Trophoblast cell (in vitro differentiated cells and primary cell): ENCODE measurements at regions not wholly inside any gene's neighbourhood (a gene's known extent, or its start where the extent isn't known, plus 50 kb on each side); places are given as distances from the start of the nearest gene placed in this dataset.

Experiments used
- DNase-seq, 2 donors: peaks; one replicate each; pipeline ENCODE4 v3.0.0-alpha.2; 2016
- H2AFZ ChIP-seq: 2 replicates; pipeline ENCODE4 v1.6.1; 2013; ENCODE audit warnings: low read length, moderate library complexity, mild to moderate bottlenecking; ENCODE audit not compliant: insufficient read depth, poor library complexity
- H2AK5ac ChIP-seq: 2 replicates; pipeline ENCODE4 v1.6.1; 2013; ENCODE audit warnings: mild to moderate bottlenecking, low read length
- H2BK120ac ChIP-seq: 2 replicates; pipeline ENCODE4 v1.6.1; 2013; ENCODE audit warnings: low read length, mild to moderate bottlenecking, moderate library complexity; ENCODE audit not compliant: insufficient read depth, poor library complexity
- H2BK12ac ChIP-seq: 2 replicates; pipeline ENCODE4 v1.6.1; 2013; ENCODE audit warnings: mild to moderate bottlenecking, low read length, moderate library complexity
- H2BK5ac ChIP-seq: 2 replicates; pipeline ENCODE4 v1.6.1; 2013; ENCODE audit warnings: low read length, low read depth, moderate library complexity, mild to moderate bottlenecking; ENCODE audit not compliant: poor library complexity
- H3K14ac ChIP-seq: 2 replicates; pipeline ENCODE4 v1.6.1; 2013; ENCODE audit warnings: mild to moderate bottlenecking, low read length
- H3K18ac ChIP-seq: 2 replicates; pipeline ENCODE4 v1.6.1; 2013; ENCODE audit warnings: mild to moderate bottlenecking, low read length
- H3K23ac ChIP-seq: 2 replicates; pipeline ENCODE4 v1.6.1; 2013; ENCODE audit warnings: low read length
- H3K27ac ChIP-seq: 2 replicates; pipeline ENCODE4 v1.5.1; 2013; ENCODE audit warnings: low read depth, mild to moderate bottlenecking, inconsistent platforms, low read length, moderate library complexity
- H3K27me3 ChIP-seq: 2 replicates; pipeline ENCODE4 v1.6.1; 2013; ENCODE audit warnings: inconsistent platforms, mild to moderate bottlenecking, low read length, moderate library complexity; ENCODE audit not compliant: insufficient read depth
- H3K36me3 ChIP-seq, 2 experiments: 1 replicate in 1 of 2; 2 replicates in 1 of 2; pipeline ENCODE4 v1.6.1; 2013; ENCODE audit warnings: low read length in 2 of 2, mild to moderate bottlenecking in 2 of 2, moderate library complexity in 1 of 2; ENCODE audit not compliant: insufficient read depth in 2 of 2, control insufficient read depth in 1 of 2
- H3K4ac ChIP-seq: 2 replicates; pipeline ENCODE4 v1.6.1; 2013; ENCODE audit warnings: low read depth, mild to moderate bottlenecking, low read length, moderate library complexity
- H3K4me1 ChIP-seq, 2 experiments: 1 replicate in 1 of 2; 2 replicates in 1 of 2; pipeline ENCODE4 v1.6.1; 2013; ENCODE audit warnings: low read length in 2 of 2, mild to moderate bottlenecking in 2 of 2, moderate library complexity in 1 of 2; ENCODE audit not compliant: insufficient read depth in 2 of 2, control insufficient read depth in 1 of 2
- H3K4me2 ChIP-seq: 2 replicates; pipeline ENCODE4 v1.6.1; 2013; ENCODE audit warnings: inconsistent platforms, mild to moderate bottlenecking, low read length, moderate library complexity
- H3K4me3 ChIP-seq: 2 replicates; pipeline ENCODE4 v1.5.1; 2013; ENCODE audit warnings: mild to moderate bottlenecking, low read depth, low read length, inconsistent platforms
- H3K79me1 ChIP-seq: one replicate; pipeline ENCODE4 v1.6.1; 2013; ENCODE audit warnings: low read length
- H3K79me2 ChIP-seq: 2 replicates; pipeline ENCODE4 v1.6.1; 2013; ENCODE audit warnings: low read length, mild to moderate bottlenecking; ENCODE audit not compliant: control insufficient read depth, insufficient read depth, poor library complexity
- H3K9ac ChIP-seq: 2 replicates; pipeline ENCODE4 v1.6.1; 2013; ENCODE audit warnings: mild to moderate bottlenecking, low read length
- H3K9me3 ChIP-seq: 2 replicates; pipeline ENCODE4 v1.6.1; 2013; ENCODE audit warnings: low read depth, mild to moderate bottlenecking, control low read depth, inconsistent platforms, low read length; ENCODE audit not compliant: insufficient read depth
- H4K12ac ChIP-seq: 2 replicates; pipeline ENCODE4 v1.6.1; 2013; ENCODE audit warnings: low read depth, mild to moderate bottlenecking, low read length, moderate library complexity
- H4K8ac ChIP-seq: 2 replicates; pipeline ENCODE4 v1.6.1; 2013; ENCODE audit warnings: low read depth, mild to moderate bottlenecking, low read length, moderate library complexity
- H4K91ac ChIP-seq: one replicate; pipeline ENCODE4 v1.6.1; 2013; ENCODE audit warnings: low read depth, mild to moderate bottlenecking, low read length, moderate library complexity
- WGBS: extraction: QIAGEN DNeasy Blood & Tissue Kit; methylation state at CpG from one replicate; pipeline ENCODE4 v1.1.7; 2013; ENCODE audit warnings: missing lambda C conversion rate; ENCODE audit not compliant: insufficient read length, insufficient coverage; ENCODE audit errors: extremely low coverage; 5-methylcytosine and 5-hydroxymethylcytosine counted together

DNA sequence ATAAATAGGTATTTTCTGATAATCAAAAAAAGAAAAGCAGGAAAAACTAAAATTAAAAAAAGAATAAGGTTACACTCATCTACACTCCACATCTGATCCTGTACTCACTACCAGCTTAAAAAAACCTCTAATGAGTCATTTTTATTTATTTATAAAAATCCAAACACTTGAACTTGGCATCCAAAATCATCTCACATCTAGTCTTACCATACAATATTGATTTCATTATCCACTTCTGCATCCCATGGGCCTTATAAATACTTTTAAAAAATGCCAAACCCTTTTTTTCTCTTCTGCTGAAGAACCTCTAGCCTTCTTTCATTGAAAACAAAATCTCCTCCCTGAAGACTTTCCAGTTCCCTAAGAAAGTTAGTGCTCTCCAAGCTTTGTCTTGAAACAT is 109.7 kb downstream of the TMTC3 start:
- no peak overlapping the region for H2AFZ ChIP-seq
- H3K27ac ChIP-seq = no peak overlapping the region
- no peak overlapping the region for H3K4ac ChIP-seq
- no peaks in the 10 kb centered on the region for H3K4me1 ChIP-seq
- H3K36me3 ChIP-seq = no peaks in the 10 kb centered on the region
- no peak overlapping the region for H2BK12ac ChIP-seq
- H3K79me2 ChIP-seq = no peaks in the 10 kb centered on the region
- no peak overlapping the region for H3K14ac ChIP-seq
- H3K18ac ChIP-seq = no peak overlapping the region
- H4K8ac ChIP-seq = no peak overlapping the region
- no peaks in the 10 kb centered on the region for H3K27me3 ChIP-seq
- no peak overlapping the region for H2BK120ac ChIP-seq
- no peak overlapping the region for H4K12ac ChIP-seq
- H2BK5ac ChIP-seq = no peak overlapping the region
- no peak overlapping the region for H3K23ac ChIP-seq
- no peak overlapping the region for H2AK5ac ChIP-seq
- no peak for DNase-seq
- no peak overlapping the region for H3K4me3 ChIP-seq
- H4K91ac ChIP-seq = no peak overlapping the region
- H3K4me2 ChIP-seq = no peak overlapping the region
- H3K79me1 ChIP-seq = no peaks in the 10 kb centered on the region
- no peaks in the 10 kb centered on the region for H3K9me3 ChIP-seq
- no peak overlapping the region for H3K9ac ChIP-seq

GRCh38 chr12:88253371-88253978 is 111.4 kb downstream of the TMTC3 start:
- H3K4me3 ChIP-seq = no peak overlapping the region
- no peak overlapping the region for H3K14ac ChIP-seq
- no peaks in the 10 kb centered on the region for H3K9me3 ChIP-seq
- no peak overlapping the region for H3K18ac ChIP-seq
- H4K12ac ChIP-seq = no peak overlapping the region
- no peak overlapping the region for H2BK120ac ChIP-seq
- H2AFZ ChIP-seq = no peak overlapping the region
- H2BK5ac ChIP-seq = no peak overlapping the region
- no peaks in the 10 kb centered on the region for H3K79me2 ChIP-seq
- no peak overlapping the region for H3K4ac ChIP-seq
- H3K4me1 ChIP-seq = no peaks in the 10 kb centered on the region
- no peak overlapping the region for H3K4me2 ChIP-seq
- no peak overlapping the region for H4K91ac ChIP-seq
- no peak overlapping the region for H3K27ac ChIP-seq
- no peak overlapping the region for H3K23ac ChIP-seq
- H3K36me3 ChIP-seq = no peaks in the 10 kb centered on the region
- H3K79me1 ChIP-seq = no peaks in the 10 kb centered on the region
- DNase-seq = no peak
- H3K27me3 ChIP-seq = no peaks in the 10 kb centered on the region
- no peak overlapping the region for H4K8ac ChIP-seq
- no peak overlapping the region for H3K9ac ChIP-seq
- H2AK5ac ChIP-seq = no peak overlapping the region
- no peak overlapping the region for H2BK12ac ChIP-seq

DNA sequence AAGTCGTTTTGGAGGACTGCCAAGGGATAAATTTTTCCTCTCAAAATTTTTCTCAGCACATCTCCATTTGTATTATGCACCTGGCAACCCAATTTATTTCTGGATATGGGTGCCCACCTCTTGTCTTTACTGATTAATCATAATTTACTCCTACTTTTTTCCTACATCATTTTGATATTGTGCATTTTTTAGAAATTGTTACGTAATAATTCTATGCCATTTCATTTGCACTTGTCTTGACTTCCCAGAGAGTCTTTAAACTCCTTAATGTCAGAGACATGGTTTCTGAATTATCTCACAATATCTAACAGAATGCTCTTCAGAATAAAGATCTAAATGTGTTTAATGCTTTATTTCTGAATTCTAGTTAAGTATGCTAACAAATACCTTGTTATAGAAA is 113.1 kb downstream of the TMTC3 start:
- no peak overlapping the region for H2AFZ ChIP-seq
- H3K4me3 ChIP-seq = no peak overlapping the region
- no peaks in the 10 kb centered on the region for H3K79me2 ChIP-seq
- H3K14ac ChIP-seq = no peak overlapping the region
- H2AK5ac ChIP-seq = no peak overlapping the region
- no peak overlapping the region for H4K12ac ChIP-seq
- no peaks in the 10 kb centered on the region for H3K9me3 ChIP-seq
- no peak overlapping the region for H2BK12ac ChIP-seq
- H3K27me3 ChIP-seq = no peaks in the 10 kb centered on the region
- H4K91ac ChIP-seq = no peak overlapping the region
- no peak overlapping the region for H3K18ac ChIP-seq
- H3K9ac ChIP-seq = no peak overlapping the region
- WGBS = no CpG with 5 or more reads among the region's 2 CpGs
- H3K79me1 ChIP-seq = no peaks in the 10 kb centered on the region
- no peak overlapping the region for H3K4me2 ChIP-seq
- H2BK120ac ChIP-seq = no peak overlapping the region
- no peak for DNase-seq
- H3K4ac ChIP-seq = no peak overlapping the region
- no peaks in the 10 kb centered on the region for H3K4me1 ChIP-seq
- no peak overlapping the region for H3K23ac ChIP-seq
- no peaks in the 10 kb centered on the region for H3K36me3 ChIP-seq
- H4K8ac ChIP-seq = no peak overlapping the region
- H3K27ac ChIP-seq = no peak overlapping the region
- H2BK5ac ChIP-seq = no peak overlapping the region

GRCh38 chr12:88255847-88256246 is 113.7 kb downstream of the TMTC3 start:
- no peak overlapping the region for H3K4ac ChIP-seq
- no peak overlapping the region for H4K12ac ChIP-seq
- H2AK5ac ChIP-seq = no peak overlapping the region
- H2AFZ ChIP-seq = no peak overlapping the region
- no peak overlapping the region for H3K18ac ChIP-seq
- H3K9ac ChIP-seq = no peak overlapping the region
- no peak overlapping the region for H3K27ac ChIP-seq
- no peak overlapping the region for H3K23ac ChIP-seq
- no peak for DNase-seq
- H4K8ac ChIP-seq = no peak overlapping the region
- no peaks in the 10 kb centered on the region for H3K36me3 ChIP-seq
- no peak overlapping the region for H2BK120ac ChIP-seq
- no peak overlapping the region for H2BK12ac ChIP-seq
- no peaks in the 10 kb centered on the region for H3K9me3 ChIP-seq
- H3K14ac ChIP-seq = no peak overlapping the region
- no peak overlapping the region for H2BK5ac ChIP-seq
- H3K79me2 ChIP-seq = no peaks in the 10 kb centered on the region
- no peaks in the 10 kb centered on the region for H3K4me1 ChIP-seq
- H3K27me3 ChIP-seq = no peaks in the 10 kb centered on the region
- no peaks in the 10 kb centered on the region for H3K79me1 ChIP-seq
- H4K91ac ChIP-seq = no peak overlapping the region
- no peak overlapping the region for H3K4me2 ChIP-seq
- H3K4me3 ChIP-seq = no peak overlapping the region
